SKM-1 (cell line): ENCODE measurements at regions not wholly inside any gene's neighbourhood (a gene's known extent, or its start where the extent isn't known, plus 50 kb on each side); places are given as distances from the start of the nearest gene placed in this dataset.

Source experiments
- DNase-seq: peaks from one replicate; lab custom pipeline; 2025; ENCODE audit not compliant: unreplicated experiment; lab: John Stamatoyannopoulos, UW

- no peak for DNase-seq
Measured at GRCh38 chr6:130670142-130670541, 157.1 kb upstream of the SMLR1 start.

GRCh38 chr6:130671119-130671518, 156.1 kb upstream of the SMLR1 start:
- no peak for DNase-seq

- no peak for DNase-seq
Measured at GRCh38 chr6:130671577-130671976, 155.6 kb upstream of the SMLR1 start.

- no peak for DNase-seq
Measured at GRCh38 chr6:130672153-130672552, 155.1 kb upstream of the SMLR1 start.

GRCh38 chr6:130674604-130675003, 152.6 kb upstream of the SMLR1 start:
- no peak for DNase-seq

- no peak for DNase-seq
Measured at GRCh38 chr6:130675072-130675471, 152.1 kb upstream of the SMLR1 start.

- no peak for DNase-seq
Measured at GRCh38 chr6:130676077-130676772, 151.0 kb upstream of the SMLR1 start.

- DNase-seq, result no peak
Measured at GRCh38 chr6:130676773-130677144, 150.4 kb upstream of the SMLR1 start.

GRCh38 chr6:130677312-130677711, 149.9 kb upstream of the SMLR1 start:
- DNase-seq, result no peak

GRCh38 chr6:130677766-130678165, 149.4 kb upstream of the SMLR1 start:
- no peak for DNase-seq

GRCh38 chr6:130679684-130680083, 147.5 kb upstream of the SMLR1 start:
- no peak for DNase-seq

- DNase-seq, result no peak
Measured at GRCh38 chr6:130680116-130680515, 147.1 kb upstream of the SMLR1 start.

GRCh38 chr6:130681028-130681427, 146.2 kb upstream of the SMLR1 start:
- DNase-seq, result no peak

- no peak for DNase-seq
Measured at GRCh38 chr6:130682066-130682465, 145.1 kb upstream of the SMLR1 start.

GRCh38 chr6:130683761-130684517, 143.3 kb upstream of the SMLR1 start:
- no peak for DNase-seq

- DNase-seq, result no peak
Measured at GRCh38 chr6:130692659-130693058, 134.5 kb upstream of the SMLR1 start.

GRCh38 chr6:130693944-130694343, 133.3 kb upstream of the SMLR1 start:
- DNase-seq, result no peak

GRCh38 chr6:130694606-130695005, 132.6 kb upstream of the SMLR1 start:
- no peak for DNase-seq

- DNase-seq, result no peak
Measured at GRCh38 chr6:130696806-130697205, 130.4 kb upstream of the SMLR1 start.

GRCh38 chr6:130697271-130697994, 129.8 kb upstream of the SMLR1 start:
- DNase-seq, result no peak

GRCh38 chr6:130697995-130698535, 129.1 kb upstream of the SMLR1 start:
- DNase-seq, result no peak

GRCh38 chr6:130699742-130700141, 127.5 kb upstream of the SMLR1 start:
- peak; percentile 34 for DNase-seq
